DOHH2 (cell line): ENCODE measurements at regions not wholly inside any gene's neighbourhood (a gene's known extent, or its start where the extent isn't known, plus 50 kb on each side); places are given as distances from the start of the nearest gene placed in this dataset.

ENCODE experiments used
- H3F3A ChIP-seq: fragments of 200-600 bp; sonication (generic), shearing (Covaris generic); 2 replicates; pipeline ENCODE4 v1.6.0; 2016; ENCODE audit warnings: antibody characterized with exemption, mild to moderate bottlenecking; ENCODE audit not compliant: control insufficient read depth, insufficient read depth
- H3K27ac ChIP-seq: fragments of 200-600 bp; sonication (generic); 2 replicates; pipeline ENCODE4 v1.5.1; 2014; ENCODE audit warnings: low read depth, mild to moderate bottlenecking, low read length, moderate library complexity
- H3K27me3 ChIP-seq: fragments of 200-600 bp; sonication (generic); 2 replicates; pipeline ENCODE4 v1.6.1; 2014; ENCODE audit warnings: mild to moderate bottlenecking, low read length, mixed read lengths; ENCODE audit not compliant: control insufficient read depth
- H3K36me3 ChIP-seq: fragments of 200-600 bp; sonication (generic); 2 replicates; pipeline ENCODE4 v1.6.1; 2014; ENCODE audit warnings: mild to moderate bottlenecking, low read length, moderate library complexity, mixed read lengths; ENCODE audit not compliant: control insufficient read depth
- H3K4me1 ChIP-seq: fragments of 200-600 bp; sonication (generic); 2 replicates; pipeline ENCODE4 v1.6.1; 2014; ENCODE audit warnings: mild to moderate bottlenecking, low read length, mixed read lengths; ENCODE audit not compliant: control insufficient read depth
- H3K4me2 ChIP-seq: fragments of 200-600 bp; sonication (generic); 2 replicates; pipeline ENCODE4 v1.6.0; 2014; ENCODE audit warnings: mild to moderate bottlenecking, low read length, moderate library complexity
- H3K4me3 ChIP-seq: fragments of 200-600 bp; sonication (generic); 2 replicates; pipeline ENCODE4 v1.5.1; 2014; ENCODE audit warnings: mild to moderate bottlenecking, low read length, mixed read lengths
- H3K79me2 ChIP-seq: fragments of 200-600 bp; sonication (generic); 2 replicates; pipeline ENCODE4 v1.6.1; 2014; ENCODE audit warnings: mild to moderate bottlenecking, low read length, mixed read lengths; ENCODE audit not compliant: control insufficient read depth
- H3K9me2 ChIP-seq: fragments of 200-600 bp; sonication (generic); replicated peaks from 2 replicates; pipeline ENCODE4 v1.6.1; 2014; ENCODE audit warnings: mild to moderate bottlenecking, low read length, mixed read lengths; ENCODE audit not compliant: control insufficient read depth
- H3K9me3 ChIP-seq: fragments of 200-600 bp; sonication (generic); 2 replicates; pipeline ENCODE4 v1.6.1; 2014; ENCODE audit warnings: antibody characterized with exemption, low read length, mixed read lengths; ENCODE audit not compliant: control insufficient read depth, insufficient read depth
- H4K20me1 ChIP-seq: fragments of 200-600 bp; sonication (generic); 2 replicates; pipeline ENCODE4 v1.6.0; 2014; ENCODE audit warnings: low read depth, mild to moderate bottlenecking, antibody characterized with exemption, low read length, moderate library complexity; ENCODE audit not compliant: control insufficient read depth, insufficient read depth
- CTCF ChIP-seq: fragments of 200-600 bp; sonication (generic); IDR thresholded peaks from one replicate; pipeline ENCODE4 v1.5.1; 2014; ENCODE audit warnings: antibody characterized with exemption, mild to moderate bottlenecking, low read depth, low read length; ENCODE audit not compliant: poor library complexity, severe bottlenecking
- EZH2phosphoT487 ChIP-seq: fragments of 200-600 bp; sonication (generic); IDR thresholded peaks from 2 replicates; pipeline ENCODE4 v1.6.1; 2017; ENCODE audit warnings: borderline replicate concordance, mild to moderate bottlenecking, antibody characterized with exemption, low read length, moderate library complexity, mixed read lengths

- no peak overlapping the region for H3K4me3 ChIP-seq
- TF ChIP-seq CTCF (no peak), EZH2phosphoT487 (no peak)
- H3K9me3 ChIP-seq, result no peaks in the 10 kb centered on the region
- no peak overlapping the region for H3K27ac ChIP-seq
- H3K27me3 ChIP-seq, result no peaks in the 10 kb centered on the region
- H3K36me3 ChIP-seq, result no peaks in the 10 kb centered on the region
- H3K9me2 ChIP-seq, result no peaks in the 10 kb centered on the region
- no peaks in the 10 kb centered on the region for H3K4me1 ChIP-seq
- no peaks in the 10 kb centered on the region for H4K20me1 ChIP-seq
- H3K4me2 ChIP-seq, result no peak overlapping the region
- no peaks in the 10 kb centered on the region for H3K79me2 ChIP-seq
- H3F3A ChIP-seq, result no peaks in the 10 kb centered on the region
Observed at GRCh38 chr7:113480537-113480936, 362.2 kb upstream of the SMIM30 start.

GRCh38 chr7:113464096-113464855 lies 345.9 kb upstream of the SMIM30 start:
- H3K9me2 ChIP-seq, result no peaks in the 10 kb centered on the region
- no peaks in the 10 kb centered on the region for H3K79me2 ChIP-seq
- H3K27ac ChIP-seq, result no peak overlapping the region
- H3K36me3 ChIP-seq, result no peaks in the 10 kb centered on the region
- no peak overlapping the region for H3K4me3 ChIP-seq
- no peaks in the 10 kb centered on the region for H3K9me3 ChIP-seq
- no peaks in the 10 kb centered on the region for H4K20me1 ChIP-seq
- no peaks in the 10 kb centered on the region for H3F3A ChIP-seq
- no peaks in the 10 kb centered on the region for H3K27me3 ChIP-seq
- TF ChIP-seq EZH2phosphoT487 (no peak), CTCF (no peak)
- H3K4me2 ChIP-seq, result no peak overlapping the region
- H3K4me1 ChIP-seq, result no peaks in the 10 kb centered on the region

GRCh38 chr7:113460067-113460466 lies 341.7 kb upstream of the SMIM30 start:
- H3K4me3 ChIP-seq, result no peak overlapping the region
- no peaks in the 10 kb centered on the region for H3F3A ChIP-seq
- no peak overlapping the region for H3K27ac ChIP-seq
- H3K9me2 ChIP-seq, result no peaks in the 10 kb centered on the region
- no peaks in the 10 kb centered on the region for H3K4me1 ChIP-seq
- no peaks in the 10 kb centered on the region for H3K9me3 ChIP-seq
- H3K79me2 ChIP-seq, result no peaks in the 10 kb centered on the region
- no peaks in the 10 kb centered on the region for H3K27me3 ChIP-seq
- TF ChIP-seq EZH2phosphoT487 (no peak), CTCF (no peak)
- no peak overlapping the region for H3K4me2 ChIP-seq
- no peaks in the 10 kb centered on the region for H4K20me1 ChIP-seq
- no peaks in the 10 kb centered on the region for H3K36me3 ChIP-seq
